GM21529 (cell line): ENCODE measurements at regions not wholly inside any gene's neighbourhood (a gene's known extent, or its start where the extent isn't known, plus 50 kb on each side); places are given as distances from the start of the nearest gene placed in this dataset.
A peak's percentile ranks its signal among the peaks of the same experiment; 100 is the strongest.
"Not testable (repeated sequence)": the region's sequence is repeated elsewhere in the genome, so short reads cannot be mapped to it uniquely, and the experiment has no call there.

ENCODE experiments used
- ATAC-seq: cut with Tn5 transposase; IDR thresholded peaks from one replicate; pipeline ENCODE4 v1.9.1; 2021; ENCODE audit not compliant: unreplicated experiment

DNA sequence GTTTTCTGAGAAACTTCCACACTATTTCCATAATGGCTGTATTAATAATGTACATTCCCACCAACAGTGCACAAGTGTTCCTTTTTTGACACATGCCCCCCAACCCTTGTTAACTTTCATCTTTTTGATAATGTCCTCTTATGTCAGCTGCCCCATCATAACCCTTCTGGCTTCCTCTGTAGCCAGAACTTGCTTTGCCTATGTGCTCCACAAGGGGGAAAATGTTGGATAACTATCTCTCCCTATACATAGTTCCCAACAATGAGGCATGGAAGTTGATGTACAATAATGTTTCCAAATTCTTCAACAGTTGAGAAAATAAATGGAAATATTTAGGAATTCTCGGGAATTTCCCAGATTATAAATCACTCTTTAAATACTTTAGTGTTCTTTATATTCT lies 142.9 kb downstream of the ASB9 start:
- no peak for ATAC-seq

DNA sequence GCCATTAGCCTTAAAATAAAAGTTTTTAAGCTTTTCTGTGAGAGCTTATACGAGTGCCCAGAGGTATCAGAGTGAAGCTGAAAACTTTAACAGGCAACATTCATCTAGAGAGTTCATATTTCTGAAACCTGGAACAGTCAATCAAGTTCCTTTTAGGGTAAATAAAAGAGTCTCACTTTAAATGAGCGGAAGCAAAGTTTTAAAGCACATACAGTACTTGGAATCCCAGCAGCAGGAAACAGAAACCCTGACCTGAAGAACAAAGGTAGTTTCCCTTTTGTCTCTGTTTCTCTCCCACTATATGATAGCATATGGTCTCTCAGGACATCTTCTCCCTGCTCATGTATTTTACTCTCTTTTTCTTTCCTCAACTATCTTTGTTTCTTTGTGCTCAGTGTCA lies 153.0 kb downstream of the ASB9 start:
- no peak for ATAC-seq

DNA sequence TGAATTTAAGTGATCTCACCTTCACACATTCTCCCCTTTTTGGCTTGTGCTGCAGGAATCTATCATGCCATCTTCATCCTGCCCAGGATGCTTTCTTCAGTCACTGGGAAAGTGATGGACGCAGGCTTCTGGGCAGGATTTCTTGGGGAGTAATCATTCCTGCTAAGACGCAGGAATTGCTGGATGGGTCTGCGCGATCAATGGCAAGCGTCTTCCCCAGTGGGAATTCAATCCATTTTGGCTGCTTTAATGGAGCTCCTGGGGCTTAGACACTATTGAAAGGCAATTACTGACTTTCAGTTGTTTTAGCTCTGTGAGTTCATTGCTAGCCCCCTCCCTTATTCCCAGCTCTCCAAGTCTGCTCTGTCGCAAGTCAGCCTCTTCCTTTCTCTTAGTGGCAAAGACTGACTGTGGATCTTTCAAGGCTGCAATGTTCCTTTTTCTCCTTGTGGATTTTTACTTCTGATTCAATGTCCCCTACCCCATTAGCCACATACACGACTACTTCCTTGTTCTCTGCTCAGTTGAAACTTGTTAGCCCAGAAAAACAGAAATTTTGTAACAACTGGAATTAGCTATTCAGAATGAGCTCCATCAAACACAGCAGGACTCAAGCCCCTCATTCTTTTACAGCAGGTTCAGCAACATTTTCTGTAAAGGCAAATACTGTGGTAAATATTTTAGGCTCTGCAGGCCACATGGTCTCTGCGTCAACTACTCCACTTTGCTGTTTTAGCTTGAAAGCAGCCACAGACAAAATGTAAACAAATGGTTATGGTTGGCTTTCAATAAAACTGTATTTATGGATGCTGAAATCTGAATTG lies 154.9 kb downstream of the ASB9 start:
- no peak for ATAC-seq

DNA sequence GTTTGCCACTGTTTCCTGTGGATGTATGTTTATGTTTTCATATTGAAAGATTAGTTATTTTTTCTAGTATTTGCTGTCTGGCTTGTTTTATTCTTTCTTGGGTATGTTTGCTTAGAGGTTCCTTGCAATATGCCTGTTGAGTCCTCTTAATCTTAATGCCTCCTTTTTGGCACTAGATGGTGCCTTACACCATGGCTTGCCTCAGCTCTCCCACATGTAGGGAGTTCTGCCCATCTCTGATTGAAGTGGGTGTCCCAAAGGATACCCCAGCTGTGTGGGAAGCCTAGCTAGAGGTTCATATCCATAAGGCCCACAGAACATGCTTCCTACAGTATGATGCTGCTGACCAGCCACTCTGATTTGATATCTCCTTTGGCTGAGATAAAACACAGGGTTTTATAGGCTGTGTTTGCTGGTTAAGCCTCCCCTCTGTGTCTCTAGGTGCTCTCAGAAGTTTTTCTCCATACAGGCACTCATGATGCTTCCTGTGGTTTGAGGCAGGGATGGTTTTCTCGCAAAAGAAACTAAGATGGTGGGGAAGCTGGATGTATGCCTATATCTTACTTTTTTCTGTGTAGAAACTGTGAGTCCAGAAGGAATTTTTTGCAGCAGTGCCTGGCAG lies 162.4 kb downstream of the ASB9 start:
- ATAC-seq: no peak

GRCh38 chrX:15098505-15098904 lies 171.4 kb downstream of the ASB9 start:
- ATAC-seq: no peak

GRCh38 chrX:15087747-15088146 lies 182.1 kb downstream of the ASB9 start:
- no peak for ATAC-seq

DNA sequence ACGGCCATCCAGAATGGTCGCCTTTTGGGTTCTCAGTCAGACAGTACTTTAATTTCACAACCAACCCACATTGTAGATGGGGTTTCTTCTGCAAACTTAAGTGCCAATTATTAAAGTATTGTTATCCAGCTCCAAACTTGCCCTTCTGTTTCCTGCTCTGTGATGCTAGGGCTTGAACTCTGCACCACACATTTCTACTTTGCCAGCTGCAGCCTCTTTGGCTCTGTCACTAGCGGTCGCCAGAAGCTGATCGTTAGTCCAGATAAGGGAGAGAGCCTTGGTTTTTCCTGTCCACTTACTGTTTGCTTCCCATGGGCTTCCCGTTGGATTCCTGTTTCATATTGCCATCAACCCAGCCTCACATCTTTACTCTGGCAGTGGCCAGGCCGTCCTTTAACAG lies 196.6 kb downstream of the ASB9 start:
- no peak for ATAC-seq

DNA sequence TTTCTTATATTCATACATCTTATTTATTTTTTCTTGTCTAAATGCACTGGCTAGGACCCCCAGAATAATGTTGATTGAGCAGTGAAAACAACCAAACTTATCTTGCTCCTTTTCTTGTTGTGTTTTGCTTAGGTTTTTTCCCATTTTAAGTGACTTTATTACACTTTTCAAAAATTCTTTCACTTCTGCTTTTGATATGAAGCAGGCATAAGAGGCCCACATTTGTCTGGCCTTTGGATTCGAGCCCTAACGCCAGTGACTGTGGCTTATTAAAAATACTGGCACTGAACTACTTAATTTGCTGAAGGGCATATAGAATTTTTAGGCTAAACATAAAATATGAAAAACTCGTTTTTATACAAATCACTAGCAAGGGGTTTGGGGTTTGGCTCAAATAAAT lies 197.0 kb downstream of the ASB9 start:
- ATAC-seq: no peak

DNA sequence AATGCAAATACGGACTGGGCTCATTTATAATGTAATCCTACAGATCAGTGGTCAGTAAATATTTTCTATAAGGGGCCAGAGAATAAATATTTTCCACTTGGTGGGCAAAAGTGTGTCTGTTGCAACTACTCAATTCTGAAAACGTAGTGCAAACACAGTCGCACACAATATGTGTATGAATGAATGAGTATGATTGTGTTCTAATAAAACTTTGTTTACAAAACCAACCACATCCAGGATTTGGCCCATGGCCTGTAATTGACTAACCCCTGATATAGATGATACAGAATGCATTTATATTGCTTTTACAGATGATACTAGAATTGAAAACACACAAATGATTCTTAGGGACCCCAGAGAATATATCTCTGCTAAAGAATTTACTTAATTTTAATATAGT lies 197.6 kb downstream of the ASB9 start:
- no peak for ATAC-seq

DNA sequence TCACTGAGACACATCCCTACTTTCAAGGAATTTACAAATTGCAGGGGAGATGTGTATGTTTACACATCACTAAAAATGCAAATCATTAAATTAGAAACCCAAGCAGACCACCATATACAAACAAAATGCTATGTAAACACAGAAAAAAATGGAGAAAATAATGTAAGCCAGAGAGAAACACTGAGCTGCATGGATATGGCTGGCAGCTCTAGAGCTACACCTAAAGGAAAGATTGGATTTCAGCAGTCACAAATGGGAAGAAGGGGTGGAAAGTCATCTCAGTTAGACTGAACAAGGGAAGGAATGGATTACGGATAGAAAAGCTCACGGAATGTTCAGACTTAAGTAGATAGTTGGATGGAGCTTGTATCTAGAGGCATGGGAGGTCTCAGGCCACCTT lies 186.3 kb downstream of the MOSPD2 start:
- ATAC-seq: no peak

GRCh38 chrX:15056044-15056443 lies 182.8 kb downstream of the MOSPD2 start:
- ATAC-seq: no peak

- no peak for ATAC-seq
Measured at GRCh38 chrX:15055146-15055930, 182.1 kb downstream of the MOSPD2 start.

GRCh38 chrX:15050395-15050794 lies 177.2 kb downstream of the MOSPD2 start:
- ATAC-seq: no peak

GRCh38 chrX:15043538-15043937 lies 170.3 kb downstream of the MOSPD2 start:
- ATAC-seq: peak; percentile 64

DNA sequence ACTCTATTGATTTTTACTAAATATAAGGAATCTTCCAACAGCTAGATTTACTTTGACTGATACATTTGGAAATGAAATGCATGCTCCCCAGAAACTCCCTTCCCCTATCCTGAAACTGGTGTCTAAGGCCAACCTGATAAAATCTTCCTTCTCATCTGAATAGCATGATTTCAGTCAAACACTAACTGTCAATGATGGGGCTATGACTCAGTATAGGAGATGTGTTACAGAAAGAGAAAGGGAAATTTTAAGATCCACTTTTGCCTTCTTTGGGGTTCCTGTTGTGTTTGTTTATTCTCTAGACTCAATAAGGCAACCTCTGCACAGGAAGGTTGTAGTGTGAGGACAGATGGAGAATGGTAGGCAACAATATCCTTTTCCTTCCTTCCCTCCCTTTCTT lies 160.7 kb downstream of the MOSPD2 start:
- ATAC-seq: peak; percentile 62

DNA sequence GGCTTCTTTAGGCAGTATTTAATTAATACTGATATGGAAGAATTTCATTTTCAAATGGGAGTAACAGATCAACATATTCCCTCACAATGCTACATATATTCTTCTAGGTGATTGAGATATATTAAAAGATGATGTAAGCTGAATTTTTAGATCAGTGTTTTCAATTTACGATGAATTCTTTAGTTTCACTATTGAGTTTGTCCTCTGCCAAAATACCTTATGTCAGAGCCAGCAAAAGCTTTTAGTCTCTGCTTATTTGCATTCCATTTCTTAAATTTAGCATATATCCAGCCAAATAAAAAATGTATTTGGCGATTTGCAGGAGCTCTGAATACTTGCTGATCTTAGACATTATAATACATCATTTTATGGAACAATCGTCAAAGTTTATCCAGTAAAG lies 144.3 kb downstream of the MOSPD2 start:
- ATAC-seq: no peak

DNA sequence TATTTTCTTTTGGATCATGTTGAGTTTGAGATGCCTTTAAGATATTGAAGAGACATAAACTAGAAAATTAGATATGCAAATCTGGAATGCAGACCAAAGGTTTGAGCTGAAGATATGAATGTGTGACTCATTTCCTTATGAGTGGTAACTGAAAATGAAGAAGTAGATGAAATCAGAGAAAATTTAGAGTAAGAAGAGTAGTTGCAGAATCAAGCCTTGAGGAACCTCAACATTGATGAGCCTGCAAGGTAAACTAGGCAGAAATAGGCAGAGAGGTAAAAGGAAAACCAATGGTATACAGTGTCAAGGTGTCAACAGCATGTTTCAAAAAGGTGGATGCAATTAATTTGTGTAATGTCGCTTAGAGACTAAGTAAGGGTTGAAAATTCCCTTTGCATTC lies 142.8 kb downstream of the MOSPD2 start:
- no peak for ATAC-seq

- ATAC-seq: no peak
Measured at GRCh38 chrX:15014281-15014680, 141.1 kb downstream of the MOSPD2 start.

- no peak for ATAC-seq
Measured at GRCh38 chrX:15013461-15013860, 140.2 kb downstream of the MOSPD2 start.

GRCh38 chrX:14997271-14997670 lies 124.0 kb downstream of the MOSPD2 start:
- ATAC-seq: no peak

GRCh38 chrX:14984425-14984824 lies 111.2 kb downstream of the MOSPD2 start:
- ATAC-seq: not testable (repeated sequence)
